MM.1S (cell line): ENCODE measurements at regions not wholly inside any gene's neighbourhood (a gene's known extent, or its start where the extent isn't known, plus 50 kb on each side); places are given as distances from the start of the nearest gene placed in this dataset.

Experiments used
- DNase-seq: peaks from one replicate; pipeline ENCODE4 v3.0.0-alpha.2; 2015
- H2AFZ ChIP-seq: fragments of 300-600 bp; sonication (generic); 2 replicates; pipeline ENCODE4 v1.6.0; 2016; ENCODE audit warnings: antibody characterized with exemption, low read length
- H3F3A ChIP-seq: fragments of 300-600 bp; sonication (generic); 2 replicates; pipeline ENCODE4 v1.6.1; 2016; ENCODE audit warnings: mild to moderate bottlenecking, antibody characterized with exemption, low read length, moderate library complexity, mixed read lengths; ENCODE audit not compliant: insufficient read depth
- H3K27ac ChIP-seq: fragments of 300-600 bp; sonication (generic); 2 replicates; pipeline ENCODE4 v1.5.1; 2016; ENCODE audit warnings: mild to moderate bottlenecking, low read length
- H3K27me3 ChIP-seq: fragments of 300-600 bp; sonication (generic); replicated peaks from 2 replicates; pipeline ENCODE4 v1.6.0; 2016; ENCODE audit warnings: low read length; ENCODE audit not compliant: insufficient read depth
- H3K36me3 ChIP-seq: fragments of 300-600 bp; sonication (generic); replicated peaks from 2 replicates; pipeline ENCODE4 v1.6.1; 2016; ENCODE audit warnings: mild to moderate bottlenecking, low read length, mixed read lengths; ENCODE audit not compliant: insufficient read depth
- H3K4me1 ChIP-seq: fragments of 300-600 bp; sonication (generic); 2 replicates; pipeline ENCODE4 v1.6.1; 2016; ENCODE audit warnings: low read length, mixed read lengths
- H3K4me2 ChIP-seq: fragments of 300-600 bp; sonication (generic); 2 replicates; pipeline ENCODE4 v1.6.0; 2016; ENCODE audit warnings: low read depth, low read length
- H3K4me3 ChIP-seq: fragments of 300-600 bp; sonication (generic); 2 replicates; pipeline ENCODE4 v1.5.1; 2016; ENCODE audit warnings: low read length, mixed read lengths
- H3K79me2 ChIP-seq: fragments of 300-600 bp; sonication (generic); 2 replicates; pipeline ENCODE4 v1.6.1; 2016; ENCODE audit warnings: mixed run types, low read length, mixed read lengths
- H3K9ac ChIP-seq: fragments of 300-600 bp; sonication (generic); 2 replicates; pipeline ENCODE4 v1.6.1; 2016; ENCODE audit warnings: low read length, mixed read lengths
- H3K9me2 ChIP-seq: fragments of 300-600 bp; sonication (generic); replicated peaks from 2 replicates; pipeline ENCODE4 v1.6.1; 2016; ENCODE audit warnings: mild to moderate bottlenecking, low read length, mixed read lengths; ENCODE audit not compliant: insufficient read depth
- H3K9me3 ChIP-seq: fragments of 300-600 bp; sonication (generic); replicated peaks from 2 replicates; pipeline ENCODE4 v1.6.1; 2016; ENCODE audit warnings: mild to moderate bottlenecking, low read length, mixed read lengths; ENCODE audit not compliant: insufficient read depth
- H4K20me1 ChIP-seq: fragments of 300-600 bp; sonication (generic); 2 replicates; pipeline ENCODE4 v1.6.1; 2016; ENCODE audit warnings: mild to moderate bottlenecking, low read length, moderate library complexity, mixed read lengths; ENCODE audit not compliant: insufficient read depth
- CTCF ChIP-seq: fragments of 300-600 bp; sonication (generic); IDR thresholded peaks from 2 replicates; pipeline ENCODE4 v1.5.1; 2016; ENCODE audit warnings: antibody characterized with exemption, low read length, mixed read lengths
- EZH2 ChIP-seq: fragments of 300-600 bp; sonication (generic); optimal IDR thresholded peaks from 2 replicates; pipeline ENCODE3; 2017; ENCODE audit warnings: low read depth, mild to moderate bottlenecking, antibody characterized with exemption, low read length, mixed read lengths
- EZH2phosphoT487 ChIP-seq: fragments of 300-600 bp; sonication (generic); IDR thresholded peaks from 2 replicates; pipeline ENCODE4 v1.6.1; 2018; ENCODE audit warnings: antibody characterized with exemption, low read length

- Histone ChIP-seq H3K9ac (no peak overlapping the region), H3K27me3 (no peaks in the 10 kb centered on the region), H3K9me3 (no peaks in the 10 kb centered on the region), H3K36me3 (no peaks in the 10 kb centered on the region), H3K4me2 (no peak overlapping the region), H2AFZ (no peak overlapping the region), H3K4me3 (no peak overlapping the region), H3K4me1 (no peaks in the 10 kb centered on the region), H3K9me2 (no peaks in the 10 kb centered on the region), H3F3A (no peaks in the 10 kb centered on the region), H4K20me1 (no peaks in the 10 kb centered on the region), H3K79me2 (no peaks in the 10 kb centered on the region), H3K27ac (no peak overlapping the region)
- no peak for TF ChIP-seq EZH2phosphoT487
- TF ChIP-seq CTCF = no peak
- no peak for TF ChIP-seq EZH2
- DNase-seq = no peak
Observed at GRCh38 chrX:1914606-1915365, 299.9 kb downstream of the ASMT start.

- no peaks in the 10 kb centered on the region for H3K79me2 ChIP-seq
- no peak overlapping the region for H3K9ac ChIP-seq
- no peaks in the 10 kb centered on the region for H3K9me3 ChIP-seq
- no peak overlapping the region for H2AFZ ChIP-seq
- no peak for DNase-seq
- no peaks in the 10 kb centered on the region for H4K20me1 ChIP-seq
- H3K27ac ChIP-seq = no peak overlapping the region
- no peaks in the 10 kb centered on the region for H3K9me2 ChIP-seq
- H3K4me1 ChIP-seq = no peaks in the 10 kb centered on the region
- no peaks in the 10 kb centered on the region for H3K36me3 ChIP-seq
- no peak overlapping the region for H3K4me3 ChIP-seq
- TF ChIP-seq CTCF (no peak), EZH2phosphoT487 (no peak), EZH2 (no peak)
- no peaks in the 10 kb centered on the region for H3K27me3 ChIP-seq
- no peaks in the 10 kb centered on the region for H3F3A ChIP-seq
- H3K4me2 ChIP-seq = no peak overlapping the region
Observed at GRCh38 chrX:1918780-1919179, 303.9 kb downstream of the ASMT start.

DNA sequence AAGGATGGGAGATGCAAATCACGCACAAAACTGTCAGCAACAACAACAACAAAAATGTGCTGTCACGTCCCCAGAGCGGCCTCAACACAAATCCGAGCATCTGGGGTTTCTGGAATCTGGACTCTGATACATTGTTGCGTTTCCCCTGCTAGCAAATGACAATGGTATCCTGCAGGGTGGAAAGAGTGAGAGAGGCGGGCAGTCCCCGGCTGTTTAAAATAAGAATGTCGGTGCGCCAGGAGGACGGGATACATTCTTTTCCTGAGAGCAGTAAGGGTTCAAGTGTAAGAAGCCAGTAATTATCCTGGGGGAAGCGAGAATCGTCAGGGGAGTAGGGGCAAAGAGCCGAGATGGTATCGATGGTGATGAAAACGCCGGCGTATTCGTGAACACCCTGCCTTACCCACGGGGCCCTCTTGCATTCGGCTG lies 310.2 kb downstream of the ASMT start:
- no peak overlapping the region for H3K9ac ChIP-seq

More for the DNA sequence above, 310.2 kb downstream of the ASMT start:
- H3K36me3 ChIP-seq = no peaks in the 10 kb centered on the region
- H3K4me1 ChIP-seq = no peaks in the 10 kb centered on the region
- no peak for DNase-seq
- TF ChIP-seq EZH2 (no peak), CTCF (no peak), EZH2phosphoT487 (no peak)
- H3K79me2 ChIP-seq = no peaks in the 10 kb centered on the region
- no peaks in the 10 kb centered on the region for H3K9me2 ChIP-seq
- H3K27me3 ChIP-seq = no peaks in the 10 kb centered on the region
- H3K9me3 ChIP-seq = no peaks in the 10 kb centered on the region
- no peaks in the 10 kb centered on the region for H3F3A ChIP-seq
- H3K4me3 ChIP-seq = no peak overlapping the region
- no peak overlapping the region for H3K4me2 ChIP-seq
- no peak overlapping the region for H2AFZ ChIP-seq
- H3K27ac ChIP-seq = no peak overlapping the region
- H4K20me1 ChIP-seq = no peaks in the 10 kb centered on the region
